GM21529 (cell line): ENCODE measurements at regions not wholly inside any gene's neighbourhood (a gene's known extent, or its start where the extent isn't known, plus 50 kb on each side); places are given as distances from the start of the nearest gene placed in this dataset.

Source experiments
- ATAC-seq: cut with Tn5 transposase; IDR thresholded peaks from one replicate; pipeline ENCODE4 v1.9.1; 2021; ENCODE audit not compliant: unreplicated experiment

DNA sequence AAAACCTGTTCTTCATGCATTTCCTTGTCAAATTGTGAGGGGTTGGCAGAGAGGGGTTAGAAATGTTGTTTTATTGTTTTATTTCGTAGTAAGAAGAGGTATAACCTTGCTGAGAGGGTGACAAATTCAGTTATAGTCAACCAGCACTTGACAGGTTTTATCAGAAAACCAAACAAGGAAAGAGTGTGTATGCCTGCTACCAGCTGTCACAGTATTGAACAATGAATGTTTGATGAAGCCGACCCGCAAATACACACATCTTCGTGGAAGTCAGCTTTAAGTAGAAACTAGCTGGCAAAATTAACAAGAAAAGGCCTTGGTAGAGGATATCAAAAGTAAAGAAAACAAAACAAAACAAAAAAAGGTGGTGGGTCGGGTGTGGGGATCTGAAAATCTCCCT lies 214.6 kb upstream of the TLE4 start:
- no peak for ATAC-seq

DNA sequence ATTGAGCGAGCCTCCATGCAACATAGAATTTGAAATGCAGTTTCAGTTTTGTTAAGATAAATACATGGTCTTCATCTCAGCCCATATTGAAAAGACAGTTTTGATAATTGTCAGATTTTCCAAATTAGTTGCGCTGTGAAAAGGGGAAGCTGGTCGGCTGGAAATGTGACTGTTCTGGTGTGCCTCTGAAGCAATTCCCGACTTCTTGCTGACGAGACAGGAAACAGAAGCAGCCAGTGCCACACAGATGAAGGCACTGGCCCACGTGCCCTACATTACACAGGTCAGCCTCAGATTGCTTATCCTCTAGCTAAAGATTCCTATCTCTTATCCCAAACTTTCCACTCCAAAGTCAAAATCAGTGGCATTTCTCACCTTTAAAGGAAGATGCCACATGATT lies 214.1 kb upstream of the TLE4 start:
- no peak for ATAC-seq

DNA sequence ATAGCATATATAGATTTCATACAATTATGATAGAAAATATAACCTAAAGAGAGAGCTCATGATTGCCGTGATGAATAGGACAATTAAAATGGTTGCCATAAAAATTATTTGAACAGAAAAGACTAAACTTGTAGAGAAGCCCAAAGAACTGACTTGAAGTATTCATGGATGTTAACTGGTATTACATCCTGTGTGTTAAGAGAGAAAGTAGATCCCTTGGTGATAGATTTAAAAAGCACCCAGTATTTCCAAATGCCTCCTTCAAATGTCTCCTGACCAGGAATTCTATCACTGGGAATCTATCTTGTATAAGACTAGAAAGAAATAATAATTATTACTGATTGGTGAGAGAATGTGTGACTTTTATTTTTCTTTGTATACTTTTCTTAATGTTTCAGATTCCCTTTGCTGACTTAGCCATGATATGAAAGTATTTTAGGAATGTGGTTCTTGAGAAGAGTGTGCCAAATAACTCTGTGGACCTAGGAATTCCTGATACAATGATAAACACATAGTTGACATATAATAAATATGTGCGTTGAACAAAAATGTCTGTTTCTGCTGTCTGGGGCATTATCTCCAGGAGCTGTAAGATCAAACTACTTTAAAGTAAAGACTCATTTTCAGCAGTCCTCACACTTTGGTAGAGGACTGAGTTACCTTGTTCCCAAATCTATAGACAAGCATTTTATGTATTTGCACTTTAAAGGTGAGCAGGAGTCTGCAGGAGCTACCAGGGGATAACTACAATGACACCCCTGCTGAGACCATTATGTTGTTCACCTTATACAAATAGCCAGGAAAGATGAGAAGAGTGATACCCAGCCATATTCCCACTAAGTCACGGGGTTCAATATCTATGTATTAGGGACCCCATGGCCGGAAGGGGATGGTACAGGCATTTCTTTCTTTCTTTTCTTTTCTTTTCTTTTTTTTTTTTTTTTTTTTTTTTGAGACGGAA lies 211.1 kb upstream of the TLE4 start:
- no peak for ATAC-seq

DNA sequence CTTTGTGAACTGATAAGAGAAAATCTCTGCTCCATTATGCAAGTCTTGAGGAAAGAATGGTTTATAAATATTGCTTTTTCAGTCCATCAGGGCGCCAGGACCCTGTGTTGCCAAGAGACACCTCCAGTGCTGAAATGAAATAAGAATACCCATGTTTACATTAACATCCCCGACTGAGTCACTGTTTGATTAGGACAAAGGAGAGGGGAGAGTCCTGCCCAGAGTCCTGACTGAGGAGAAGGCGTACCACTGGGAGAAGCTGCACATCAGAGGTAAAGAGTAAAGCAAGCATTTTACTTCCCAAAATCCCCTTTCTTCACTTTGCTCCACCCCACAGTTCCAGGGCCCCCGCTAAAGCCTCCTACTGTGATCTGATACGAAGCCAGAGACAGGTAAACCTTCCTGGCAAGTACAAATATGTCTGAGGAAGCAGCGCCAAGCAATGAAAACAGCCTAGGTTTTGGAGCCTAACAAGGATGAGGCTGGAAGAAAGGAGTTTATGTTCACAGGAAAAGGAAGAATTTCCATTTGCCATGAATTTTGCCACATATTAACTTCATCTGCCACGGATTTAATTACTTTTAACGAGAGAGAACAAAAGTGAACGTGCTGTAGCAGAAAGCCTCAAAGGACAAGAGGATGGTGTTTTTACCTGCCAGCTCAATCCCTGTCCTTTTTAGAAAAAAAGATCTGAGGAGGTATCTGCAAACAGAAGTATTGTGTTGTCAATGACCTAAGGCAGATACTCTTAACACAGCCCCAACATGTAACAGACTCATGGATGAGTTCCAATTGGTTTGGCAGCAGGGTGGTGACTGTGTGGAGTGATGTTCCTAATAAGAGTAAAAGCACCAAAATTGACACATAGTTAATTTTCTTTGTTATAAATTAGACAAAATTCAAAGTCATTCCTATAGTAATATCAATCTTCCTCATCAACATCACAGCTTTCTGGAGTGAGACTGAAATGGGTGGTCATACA lies 209.4 kb upstream of the TLE4 start:
- ATAC-seq = no peak

DNA sequence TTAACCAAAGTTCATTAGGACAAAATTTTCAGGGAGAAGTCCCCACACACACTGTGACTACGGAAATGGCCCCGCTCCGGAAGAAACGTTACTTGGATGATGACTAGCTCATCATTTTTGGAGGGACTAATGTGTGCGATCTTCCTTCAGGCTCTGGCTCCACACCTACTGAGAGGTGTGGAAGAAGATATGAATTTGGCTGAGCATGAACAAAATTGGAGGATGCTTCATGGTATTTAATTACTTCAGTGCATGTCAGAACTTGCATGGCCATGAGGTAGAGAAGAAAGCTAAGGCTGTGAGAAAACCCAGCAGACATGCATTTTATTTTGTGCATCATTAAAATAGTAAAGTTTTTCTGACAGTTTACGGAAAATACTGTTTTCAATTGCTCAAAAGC lies 202.1 kb upstream of the TLE4 start:
- no peak for ATAC-seq

DNA sequence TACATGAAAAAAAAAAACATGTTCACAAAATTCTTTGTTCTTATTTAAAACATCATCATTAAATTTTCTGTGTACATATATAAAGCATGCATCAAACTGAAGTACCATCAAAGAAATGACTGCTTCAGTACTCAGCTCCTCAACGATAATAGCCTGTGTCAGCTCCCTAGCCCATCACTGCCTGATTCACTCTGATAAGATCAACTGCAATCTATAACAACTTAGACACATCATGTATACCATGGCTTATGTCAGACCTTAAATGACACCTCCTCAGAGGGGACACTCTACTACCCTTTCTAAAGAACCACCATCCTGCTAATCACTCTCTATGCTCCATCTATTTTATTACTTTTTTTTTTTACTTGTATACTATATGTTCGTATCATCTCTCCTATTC lies 200.5 kb upstream of the TLE4 start:
- no peak for ATAC-seq

DNA sequence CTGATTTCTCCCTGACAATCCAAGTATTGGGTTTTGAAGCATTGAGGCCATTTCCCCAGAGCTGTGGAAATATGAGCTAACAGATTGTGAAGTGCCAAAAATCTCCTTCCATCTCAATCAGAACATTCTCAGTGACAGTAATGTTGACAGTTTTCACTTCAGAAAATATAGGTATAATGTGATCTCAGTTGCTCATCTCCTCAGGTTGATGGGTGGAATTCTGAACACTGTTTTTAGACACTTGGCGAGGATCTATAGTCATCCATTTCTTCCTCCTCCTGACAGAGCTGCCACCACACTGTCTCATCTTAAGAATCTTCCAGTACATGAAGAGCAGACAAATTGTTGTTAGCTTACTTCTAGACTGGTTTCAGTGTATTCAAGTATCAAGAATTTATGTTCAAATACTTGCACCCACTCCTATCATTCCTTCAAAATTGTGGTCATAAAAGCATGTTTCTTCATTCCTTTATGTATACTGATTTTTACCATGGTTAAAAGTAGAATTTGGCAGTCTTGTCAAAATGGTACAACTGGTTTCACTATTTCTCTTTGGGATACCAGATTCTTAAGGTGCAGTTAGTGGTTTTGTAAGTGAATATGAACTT lies 199.7 kb upstream of the TLE4 start:
- no peak for ATAC-seq

DNA sequence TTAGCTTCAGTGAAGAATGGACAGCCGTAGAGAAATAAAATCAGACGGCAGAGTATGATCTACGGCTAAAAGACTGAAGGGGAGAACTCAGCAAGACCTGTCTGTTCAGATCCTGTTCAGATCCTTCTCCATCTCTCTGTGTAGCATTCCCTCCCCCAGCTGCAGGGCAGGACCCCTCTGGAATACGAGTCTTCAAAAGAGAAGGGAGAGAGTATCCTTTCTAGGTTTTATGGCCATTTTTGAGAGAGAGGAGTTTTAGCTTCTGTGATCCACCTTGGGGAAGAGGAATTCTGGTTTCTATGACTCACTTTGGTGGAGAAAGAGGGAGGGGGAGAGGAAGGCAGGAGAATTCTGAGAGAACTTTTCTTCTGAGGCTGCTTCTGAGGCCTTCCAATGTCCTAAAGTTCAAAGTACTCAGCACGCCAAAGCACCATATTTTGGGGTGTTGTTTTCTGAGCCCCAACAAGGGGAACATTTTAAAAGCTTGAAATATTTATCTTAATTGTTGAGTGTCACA lies 194.4 kb upstream of the TLE4 start:
- ATAC-seq = no peak

DNA sequence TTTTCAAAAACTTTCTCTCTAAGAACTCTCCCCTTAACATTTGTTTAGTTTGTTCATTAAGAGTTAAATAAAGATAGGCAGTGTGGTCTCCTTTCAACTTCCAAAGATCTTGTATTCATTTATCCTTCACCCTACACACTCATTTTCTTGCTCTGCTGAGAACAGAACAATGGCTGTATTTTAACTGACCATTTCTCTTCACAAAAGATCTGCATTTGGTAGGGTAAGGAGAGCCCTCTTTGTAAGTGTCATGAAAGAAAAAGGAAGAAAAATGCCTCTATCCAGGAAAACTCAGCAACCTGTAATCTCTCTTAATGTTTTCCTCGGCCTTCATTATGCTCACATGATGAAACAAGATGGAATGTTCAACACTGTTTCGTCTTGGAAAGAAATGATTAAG lies 193.7 kb upstream of the TLE4 start:
- no peak for ATAC-seq

DNA sequence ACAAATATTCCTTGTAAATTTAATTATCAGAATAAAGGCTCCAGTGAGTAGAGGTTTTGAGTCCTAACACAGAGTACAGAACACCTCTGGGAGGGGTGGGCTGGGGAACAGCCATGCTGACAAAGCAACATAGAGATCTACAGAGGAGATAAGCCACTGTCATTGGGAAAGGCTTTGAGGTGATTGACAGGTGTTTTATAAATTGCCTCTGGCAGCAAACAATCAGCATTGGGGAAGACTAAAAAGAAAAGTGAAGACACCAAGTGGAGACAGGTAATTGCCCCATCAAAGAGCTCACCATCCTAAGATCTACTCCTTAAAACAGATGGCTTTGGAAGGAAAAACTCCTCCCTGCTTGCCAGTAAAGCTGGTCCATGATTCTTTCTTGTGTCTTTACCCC lies 189.7 kb upstream of the TLE4 start:
- no peak for ATAC-seq

DNA sequence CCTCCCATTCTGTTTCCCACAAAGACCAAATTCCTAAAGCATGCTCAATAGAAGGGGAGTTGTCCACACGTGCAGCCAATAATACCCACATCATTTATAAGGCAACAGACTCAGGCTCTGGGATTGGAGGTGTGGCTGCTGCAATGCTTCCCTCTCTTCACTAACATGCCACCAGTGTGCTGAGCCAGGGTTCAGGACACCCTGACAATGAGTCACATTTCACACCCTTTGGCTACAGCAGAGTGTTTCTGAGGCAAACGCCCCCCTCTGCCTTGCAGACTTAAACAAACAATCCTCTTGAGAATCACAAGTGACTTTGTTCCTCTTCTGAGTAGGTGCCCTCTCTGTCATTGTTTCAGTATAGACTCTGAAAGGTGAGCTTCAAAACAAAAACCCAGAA lies 189.3 kb upstream of the TLE4 start:
- ATAC-seq = no peak

DNA sequence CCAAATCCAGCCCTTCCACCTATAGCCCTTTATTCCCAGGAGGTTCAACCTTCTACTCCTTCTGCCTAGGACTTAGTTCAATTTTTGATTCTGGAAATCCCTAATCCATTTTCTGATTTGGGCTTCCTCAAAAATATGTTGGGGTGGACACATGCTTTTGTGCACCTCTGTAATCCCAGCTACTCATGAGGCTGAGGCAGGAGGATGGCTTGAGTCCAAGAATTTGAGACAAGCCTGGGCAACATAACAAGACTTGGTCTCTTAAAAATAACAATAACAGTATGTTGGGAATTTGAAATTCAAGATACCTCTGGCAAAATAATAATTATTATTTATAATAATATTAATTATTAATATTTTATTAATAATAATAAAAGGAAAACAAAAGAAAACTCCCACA lies 188.7 kb upstream of the TLE4 start:
- ATAC-seq = no peak

DNA sequence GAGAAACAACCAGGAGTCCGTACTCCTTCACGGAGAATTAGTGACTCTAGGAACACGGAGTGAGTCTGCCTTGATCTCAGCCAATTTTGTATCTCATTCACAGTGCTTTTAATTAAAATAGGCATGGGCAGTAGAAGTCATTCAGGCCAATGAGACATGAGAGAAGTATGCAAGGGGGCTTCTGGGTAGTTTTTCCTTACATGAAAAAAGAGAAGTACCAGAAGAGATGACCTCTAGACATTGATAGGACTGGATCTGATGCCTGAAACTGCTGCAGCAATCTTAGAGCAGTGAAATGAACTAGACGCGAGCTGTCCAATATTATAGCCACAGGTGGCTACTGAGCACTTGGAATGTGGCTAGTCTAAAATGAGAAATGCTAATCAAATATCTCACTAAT lies 187.7 kb upstream of the TLE4 start:
- ATAC-seq = no peak

DNA sequence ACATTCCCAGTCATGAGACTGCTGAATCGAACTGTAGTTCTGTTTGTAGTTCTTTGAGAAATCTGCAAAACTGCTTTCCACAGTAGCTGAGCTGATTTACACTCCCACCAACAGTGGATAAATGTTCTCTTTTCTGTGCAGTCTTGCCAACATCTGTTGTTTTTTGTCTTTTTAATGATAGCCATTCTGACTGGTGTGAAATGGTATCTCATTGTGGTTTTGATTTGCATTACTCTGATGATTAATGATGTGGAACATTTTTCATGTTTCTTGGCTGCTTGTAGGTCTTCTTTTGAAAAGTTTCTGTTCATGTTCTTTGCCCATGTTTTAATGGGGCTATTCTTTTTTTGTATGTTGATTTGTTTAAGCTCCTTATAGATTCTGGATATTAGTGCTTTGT lies 187.3 kb upstream of the TLE4 start:
- ATAC-seq = no peak

DNA sequence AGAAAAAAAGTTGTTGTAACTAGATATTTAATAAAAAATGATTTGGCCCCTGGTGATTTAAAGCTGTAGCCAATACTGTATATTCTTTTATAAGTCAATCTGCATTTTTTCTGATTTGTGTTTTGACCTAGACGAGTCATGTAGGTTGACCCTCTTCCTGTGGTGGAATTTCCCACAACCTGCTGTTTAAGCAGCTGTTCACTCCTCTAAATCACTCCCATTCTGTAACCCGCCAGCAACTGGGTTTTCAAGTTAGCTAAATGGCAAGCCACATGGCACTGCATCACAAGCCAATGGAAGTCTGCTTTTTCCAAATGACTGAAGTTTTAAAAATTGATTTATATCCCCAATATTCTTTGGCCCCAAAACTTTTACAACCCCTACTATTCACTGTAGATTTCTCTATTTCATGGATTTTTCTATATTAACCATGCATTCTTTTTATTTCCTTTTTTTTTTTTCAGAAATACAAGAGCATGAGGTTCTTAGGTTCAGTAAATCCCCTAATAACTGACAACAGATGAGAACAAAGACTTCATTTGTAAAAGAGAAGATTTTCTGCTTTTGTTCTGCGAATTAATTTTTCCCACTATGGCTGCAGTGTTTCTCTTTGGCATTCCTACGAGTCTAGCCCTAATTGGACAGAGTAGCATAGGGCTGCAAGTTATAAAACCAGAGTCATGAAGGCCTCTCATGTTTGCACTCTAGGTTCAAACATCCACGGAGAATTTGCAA lies 184.5 kb upstream of the TLE4 start:
- no peak for ATAC-seq

DNA sequence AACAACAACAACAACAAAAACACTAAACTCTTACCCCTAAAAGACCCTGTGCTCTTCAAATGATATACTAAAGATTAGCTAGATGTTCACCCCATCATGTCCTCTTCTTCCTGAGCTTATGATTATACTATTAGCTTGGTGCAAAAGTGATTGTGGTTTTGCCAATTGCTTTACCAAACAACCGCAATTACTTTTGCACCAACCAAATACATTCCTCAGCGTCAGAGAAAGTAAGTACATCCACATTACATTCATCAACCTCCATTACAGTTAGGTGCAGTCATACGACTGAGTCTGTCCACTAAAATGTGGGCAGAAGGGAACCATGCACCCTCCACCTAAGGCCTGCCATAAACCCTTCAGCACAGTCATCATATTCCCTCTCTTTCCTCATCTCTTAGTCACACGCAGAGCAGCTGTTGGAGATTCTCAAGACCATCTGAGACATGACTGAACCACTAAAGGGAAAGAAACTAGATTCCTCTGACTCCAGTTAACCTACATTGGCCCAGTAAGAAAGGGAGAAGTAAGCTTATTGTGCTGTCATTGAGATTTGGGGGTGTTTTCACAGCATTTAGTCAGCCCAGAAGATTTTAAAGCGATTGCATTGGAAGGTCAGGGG lies 181.6 kb upstream of the TLE4 start:
- ATAC-seq = no peak

DNA sequence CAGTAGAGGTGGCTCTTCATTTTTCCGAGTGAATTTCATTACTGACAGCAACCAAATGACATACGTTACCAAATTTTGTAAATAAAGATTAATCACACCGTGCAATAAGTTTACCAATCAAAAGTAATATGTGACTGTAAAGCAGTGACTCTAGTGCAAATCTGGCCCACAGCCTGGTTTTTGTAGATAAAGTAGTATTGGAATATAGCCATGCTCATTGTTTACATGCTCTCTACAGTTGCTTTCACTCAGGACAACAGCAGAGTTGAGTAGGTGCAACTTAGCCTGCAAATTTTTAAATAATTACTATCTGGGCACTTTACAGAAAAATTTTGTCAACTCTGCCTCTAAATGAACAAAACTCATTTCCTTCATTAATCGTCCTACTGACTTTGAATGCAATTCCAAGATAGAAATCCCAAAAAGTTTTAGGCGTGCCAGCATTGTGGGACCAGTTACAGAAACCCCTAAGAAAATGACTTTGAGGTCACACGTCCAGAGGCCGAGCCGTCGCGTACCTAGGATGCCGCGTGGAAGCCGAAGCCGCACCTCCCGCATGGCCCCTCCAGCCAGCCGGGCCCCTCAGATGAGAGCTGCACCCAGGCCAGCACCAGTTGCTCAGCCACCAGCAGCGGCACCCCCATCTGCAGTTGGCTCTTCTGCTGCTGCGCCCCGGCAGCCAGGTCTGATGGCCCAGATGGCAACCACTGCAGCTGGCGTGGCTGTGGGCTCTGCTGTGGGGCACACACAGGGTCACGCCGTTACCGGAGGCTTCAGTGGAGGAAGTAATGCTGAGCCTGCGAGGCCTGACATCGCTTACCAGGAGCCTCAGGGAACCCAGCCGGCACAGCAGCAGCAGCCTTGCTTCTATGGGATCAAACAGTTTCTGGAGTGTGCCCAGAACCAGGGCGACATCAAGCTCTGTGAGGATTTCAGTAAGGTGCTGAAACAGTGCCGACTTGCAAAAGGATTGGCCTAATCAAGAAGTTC lies 180.7 kb upstream of the TLE4 start:
- no peak for ATAC-seq

DNA sequence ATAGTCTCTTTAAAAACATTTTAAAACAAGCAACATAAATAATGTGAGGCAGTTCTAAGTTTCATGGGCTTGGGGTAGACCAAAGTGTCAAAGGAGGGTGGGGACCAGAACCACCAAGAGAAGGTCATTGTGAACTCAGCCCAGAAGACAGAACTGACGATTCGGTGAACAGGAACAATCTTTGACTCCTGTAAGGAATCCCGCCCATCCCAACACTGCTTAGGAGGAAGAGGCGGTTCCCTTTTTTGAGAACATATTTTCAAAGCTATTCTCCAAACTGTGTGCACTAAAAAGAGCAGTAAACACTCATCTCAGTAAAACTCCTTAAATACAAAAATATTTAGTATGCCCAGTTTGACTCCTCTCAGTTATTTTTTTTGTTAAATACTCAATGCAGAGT lies 176.5 kb upstream of the TLE4 start:
- no peak for ATAC-seq

DNA sequence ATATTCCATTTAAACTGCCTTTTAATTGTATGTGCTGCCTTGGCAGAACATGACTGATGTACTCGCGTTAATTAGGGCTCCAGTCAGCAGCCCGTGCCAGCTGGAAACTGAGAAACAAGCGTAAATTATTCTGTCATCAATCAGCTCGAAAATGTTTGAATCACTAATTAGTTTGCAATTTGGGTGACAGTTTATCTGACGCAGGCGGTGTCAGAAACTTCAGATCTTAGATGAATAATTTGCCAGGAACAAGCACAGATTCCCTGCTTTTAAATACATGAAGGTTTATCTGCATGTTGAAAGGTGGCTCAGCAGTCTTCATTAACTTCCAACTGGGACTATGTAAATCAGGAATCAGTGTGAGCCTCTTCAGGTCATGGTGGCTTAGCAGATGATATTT lies 176.0 kb upstream of the TLE4 start:
- ATAC-seq = no peak
